Tongue (tissue), 1 donor: ENCODE measurements at regions not wholly inside any gene's neighbourhood (a gene's known extent, or its start where the extent isn't known, plus 50 kb on each side); places are given as distances from the start of the nearest gene placed in this dataset.

Experiments used
- DNase-seq: peaks from one replicate; pipeline ENCODE4 v3.0.0-alpha.2; 2015

DNA sequence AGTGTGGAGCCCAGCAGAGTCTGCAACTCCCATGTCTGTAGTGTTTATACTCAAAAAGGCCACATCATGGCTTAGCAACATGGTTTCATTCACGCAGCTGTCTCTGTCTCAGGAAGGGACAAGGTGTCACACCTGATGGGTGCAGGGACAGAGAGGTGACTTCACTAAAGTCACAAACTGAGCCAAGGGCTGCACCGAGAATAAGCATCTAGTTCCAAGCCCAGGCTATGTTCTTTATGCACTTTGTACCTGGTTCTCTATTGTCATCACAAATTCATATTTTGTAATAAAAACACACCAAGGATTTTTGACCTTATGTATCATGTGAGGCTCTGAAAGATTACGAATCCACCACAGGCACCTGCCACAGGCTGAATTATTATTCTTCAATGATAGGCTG is 64.9 kb upstream of the STK32A start:
- no peak for DNase-seq

- no peak for DNase-seq
Observed at GRCh38 chr5:147170603-147171002, 64.2 kb upstream of the STK32A start.

- no peak for DNase-seq
Observed at GRCh38 chr5:147174671-147175265, 60.1 kb upstream of the STK32A start.

DNA sequence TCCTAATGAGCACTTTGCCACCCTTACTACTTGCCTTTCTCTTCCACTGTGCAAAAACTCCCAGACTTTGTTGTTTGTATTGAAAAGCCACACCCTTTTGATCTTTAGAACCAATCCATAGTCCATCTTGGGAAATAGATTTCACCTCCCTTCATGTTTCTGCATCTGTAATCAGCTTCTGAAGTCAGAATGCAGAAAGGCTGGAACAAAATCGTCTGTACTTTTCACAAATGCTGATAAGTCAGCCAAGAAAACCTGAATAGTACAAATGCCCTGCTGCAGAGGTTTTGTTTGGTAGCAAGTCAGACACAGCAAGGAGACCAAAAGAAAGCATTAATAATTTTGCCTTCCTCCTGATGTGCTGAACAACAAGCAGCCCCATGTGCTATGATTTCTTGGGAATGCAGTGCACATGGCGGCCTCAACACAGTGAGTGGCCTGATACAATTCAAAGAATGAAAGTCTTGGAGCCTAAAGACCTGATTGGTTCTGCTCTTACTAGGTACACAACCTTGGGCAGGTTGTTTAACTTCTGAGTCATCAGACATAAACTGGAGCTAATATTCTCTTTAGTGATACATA is 59.2 kb upstream of the STK32A start:
- DNase-seq = no peak

GRCh38 chr5:147176422-147176821 is 58.4 kb upstream of the STK32A start:
- no peak for DNase-seq

GRCh38 chr5:147177125-147177840 is 57.5 kb upstream of the STK32A start:
- DNase-seq = no peak

GRCh38 chr5:147179562-147180147 is 55.2 kb upstream of the STK32A start:
- no peak for DNase-seq

DNA sequence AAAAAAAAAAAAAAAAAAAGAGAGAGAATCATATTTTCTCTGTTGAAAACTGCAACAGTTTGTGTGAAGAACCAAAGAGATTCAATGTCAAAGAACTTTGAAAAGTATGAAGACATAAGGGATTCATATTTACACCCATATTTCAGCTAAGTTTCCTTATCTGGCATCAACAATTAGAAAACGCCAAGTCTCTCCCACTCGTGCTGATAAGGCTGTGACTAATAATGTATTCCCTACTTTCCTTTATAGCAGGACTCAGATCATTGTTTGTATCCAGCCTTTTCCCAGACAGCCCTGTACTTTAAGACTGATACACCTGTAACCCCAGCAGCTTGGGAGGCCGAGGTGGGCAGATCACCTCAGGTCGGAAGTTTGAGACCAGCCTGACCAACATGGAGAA is 54.1 kb upstream of the STK32A start:
- DNase-seq = no peak
